ENCODE measurements at regions not wholly inside any gene's neighbourhood (a gene's known extent, or its start where the extent isn't known, plus 50 kb on each side); places are given as distances from the start of the nearest gene placed in this dataset.
A peak's percentile ranks its signal among the peaks of the same experiment; 100 is the strongest.

DNA sequence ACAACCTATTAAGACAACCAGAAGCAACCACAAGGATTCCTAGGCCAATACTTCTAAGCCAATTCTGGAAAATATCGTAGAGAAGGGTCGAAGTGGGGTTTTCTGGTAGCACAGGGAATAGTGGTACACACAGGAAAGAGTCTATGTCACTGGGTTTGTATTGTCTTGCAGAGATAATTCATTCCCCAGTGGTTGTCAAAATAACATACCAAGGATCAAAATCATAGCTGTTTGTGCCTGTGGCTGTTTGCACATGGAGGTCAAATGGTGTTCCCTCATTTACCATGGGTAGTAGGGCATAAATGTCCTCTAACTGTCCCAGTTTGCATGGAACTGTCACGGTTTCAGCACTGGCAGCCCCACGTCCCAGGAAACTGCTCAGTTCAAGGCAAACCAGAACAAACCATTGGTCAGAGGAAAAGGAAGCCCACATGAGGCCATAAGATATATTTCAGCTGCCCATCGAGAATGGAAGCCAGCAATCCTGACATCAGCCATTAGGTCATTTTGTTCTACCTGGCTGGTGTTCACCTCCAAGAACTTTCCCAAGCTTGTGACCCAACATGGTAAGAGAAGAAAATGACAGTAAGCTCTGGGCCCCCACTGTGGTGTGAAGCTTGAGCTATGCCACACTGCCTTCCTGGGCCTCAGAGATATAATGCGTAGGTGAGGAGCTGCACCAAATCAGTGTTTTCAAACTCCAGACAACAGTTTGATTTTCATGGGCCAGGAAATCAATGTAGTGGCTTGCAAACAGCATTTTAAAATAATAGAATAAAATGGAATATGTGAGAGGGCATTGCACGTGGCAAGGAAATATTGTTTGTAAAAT is 53.9 kb upstream of the NFE2L3 start:
- Histone ChIP-seq H3K4me3 (ENCODE audit: control extremely low read depth in 1 of 5, extremely low read depth in 1 of 5, insufficient read depth in 1 of 5, low read depth in 2 of 5, low read length in 4 of 5) (no peak overlapping the region), H3K4me1 (ENCODE audit: control insufficient read depth in 2 of 2, insufficient read depth in 2 of 2, low read length in 2 of 2) (peaks cover 30 to 43% of the 10 kb centered on the region in 2 donors), H4K20me1 (ENCODE audit: control insufficient read depth, insufficient read depth, low read length, poor library complexity, severe bottlenecking) (no peaks in the 10 kb centered on the region), H3K9me3 (ENCODE audit: control extremely low read depth in 1 of 3, control insufficient read depth in 2 of 3, insufficient read depth in 1 of 3, low read length in 2 of 3) (no peaks in the 10 kb centered on the region), H3K79me2 (ENCODE audit: control insufficient read depth, insufficient read depth, low read length) (peaks cover 3% of the 10 kb centered on the region), H3K36me3 (replicated peaks in 1 of 2; ENCODE audit: control extremely low read depth in 1 of 2, control insufficient read depth in 1 of 2, extremely low read depth in 1 of 2, insufficient read depth in 2 of 2, low read length in 1 of 2) (no peaks in the 10 kb centered on the region), H3K27me3 (replicated peaks in 1 of 4; ENCODE audit: control extremely low read depth in 1 of 4, control insufficient read depth in 3 of 4, insufficient read depth in 4 of 4, low read length in 3 of 4) (no peaks in the 10 kb centered on the region), H2AFZ (ENCODE audit: insufficient read depth, low read depth, low read length, poor library complexity, severe bottlenecking) (no peak overlapping the region), H3K4me2 (replicated peaks; ENCODE audit: low read depth, low read length, poor library complexity, severe bottlenecking) (peak overlapping the region; percentile 22), H3K9ac (ENCODE audit: low read length) (no peak overlapping the region), H3K27ac (ENCODE audit: low read length in 2 of 2) (no peak overlapping the region)
- no peak for DNase-seq
- POLR2A ChIA-PET, result interaction anchor here (0.5 to 0.9 kb wide), 2 partner anchors 29 to 102 kb away, joined by 3 to 4 read pairs; no protein-coding TSS in a partner anchor
- CTCF ChIA-PET, result interaction anchor here (0.8 to 2.6 kb wide), 9 partner anchors 8 to 271 kb away, joined by 3 to 8 read pairs (median 4); no protein-coding TSS in a partner anchor
- Mint-ChIP-seq H3K27ac (peak overlapping the region; percentile 1), H3K4me3 (no peak overlapping the region), H3K9me3 (ENCODE audit: insufficient read depth) (no peaks in the 10 kb centered on the region), H3K4me1 (peaks cover 44% of the 10 kb centered on the region), H3K27me3 (no peaks in the 10 kb centered on the region)
- TF ChIP-seq EZH2 (IDR thresholded peaks at IDR 0.05; ENCODE audit: borderline replicate concordance, insufficient read depth, low read depth, low read length, poor library complexity, severe bottlenecking) (no peak), CTCF (IDR thresholded peaks at IDR 0.05) (no peak)
- intact Hi-C loops (cut with micrococcal nuclease), result loop anchor here (5.0 kb wide), 1 partner anchor 194 kb away; the partner anchor contains the start of gene SNX10
- ATAC-seq (ENCODE audit: low read depth), result no peak
- WGBS (ENCODE audit: insufficient coverage), result 100% methylated on average over 2 of the region's 7 CpGs

DNA sequence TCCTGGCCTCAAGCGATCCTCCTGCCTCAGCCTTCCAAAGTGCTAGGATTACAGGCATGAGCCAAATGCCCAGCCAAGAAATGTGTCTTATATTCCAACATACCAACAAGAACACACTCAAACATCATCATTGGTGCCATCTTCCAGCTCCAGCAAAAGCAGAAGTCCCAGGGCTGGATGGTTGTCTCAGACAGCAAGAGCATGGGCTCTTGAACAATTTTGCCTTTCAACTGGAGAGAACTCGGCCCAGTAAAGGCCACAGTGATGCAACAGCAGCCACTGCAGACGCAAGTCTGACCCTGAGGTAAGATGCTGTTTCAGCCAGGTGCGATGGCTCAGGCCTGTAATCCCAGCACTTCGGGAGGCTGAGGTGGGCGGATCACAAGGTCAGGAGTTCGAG is 52.8 kb upstream of the NFE2L3 start:
- TF ChIP-seq EZH2 (IDR thresholded peaks at IDR 0.05; ENCODE audit: borderline replicate concordance, insufficient read depth, low read depth, low read length, poor library complexity, severe bottlenecking) (no peak), CTCF (IDR thresholded peaks at IDR 0.05) (no peak)
- ChIA-PET CTCF (interaction anchor here (1.2 to 2.6 kb wide), 3 partner anchors 9 to 99 kb away, joined by 4 to 8 read pairs (median 7); no protein-coding TSS in a partner anchor), POLR2A (no interaction called here)
- no peaks in the 10 kb centered on the region for H3K27me3 ChIP-seq (replicated peaks in 1 of 4; ENCODE audit: control extremely low read depth in 1 of 4, control insufficient read depth in 3 of 4, insufficient read depth in 4 of 4, low read length in 3 of 4)
- Mint-ChIP-seq H3K27me3 (no peaks in the 10 kb centered on the region), H3K4me1 (peaks cover 48% of the 10 kb centered on the region), H3K9me3 (ENCODE audit: insufficient read depth) (no peaks in the 10 kb centered on the region), H3K27ac (no peak overlapping the region), H3K4me3 (no peak overlapping the region)
- intact Hi-C loops (cut with micrococcal nuclease), result loop anchor here (5.0 kb wide), 1 partner anchor 193 kb away; the partner anchor contains the start of gene SNX10
- no peak overlapping the region for H3K4me2 ChIP-seq (replicated peaks; ENCODE audit: low read depth, low read length, poor library complexity, severe bottlenecking)
- no peak overlapping the region for H3K4me3 ChIP-seq (ENCODE audit: control extremely low read depth in 1 of 5, extremely low read depth in 1 of 5, insufficient read depth in 1 of 5, low read depth in 2 of 5, low read length in 4 of 5)
- H3K9ac ChIP-seq (ENCODE audit: low read length), result no peak overlapping the region
- H3K9me3 ChIP-seq (ENCODE audit: control extremely low read depth in 1 of 3, control insufficient read depth in 2 of 3, insufficient read depth in 1 of 3, low read length in 2 of 3), result no peaks in the 10 kb centered on the region
- no peaks in the 10 kb centered on the region for H3K36me3 ChIP-seq (replicated peaks in 1 of 2; ENCODE audit: control extremely low read depth in 1 of 2, control insufficient read depth in 1 of 2, extremely low read depth in 1 of 2, insufficient read depth in 2 of 2, low read length in 1 of 2)
- H2AFZ ChIP-seq (ENCODE audit: insufficient read depth, low read depth, low read length, poor library complexity, severe bottlenecking), result no peak overlapping the region
- H3K27ac ChIP-seq (ENCODE audit: low read length in 2 of 2), result no peak overlapping the region
- peaks cover 30 to 48% of the 10 kb centered on the region in 2 donors for H3K4me1 ChIP-seq (ENCODE audit: control insufficient read depth in 2 of 2, insufficient read depth in 2 of 2, low read length in 2 of 2)
- ATAC-seq (ENCODE audit: low read depth), result no peak
- WGBS (ENCODE audit: insufficient coverage), result 100% methylated on average over 1 of the region's 7 CpGs
- DNase-seq, result no peak
- H4K20me1 ChIP-seq (ENCODE audit: control insufficient read depth, insufficient read depth, low read length, poor library complexity, severe bottlenecking), result no peaks in the 10 kb centered on the region
- peaks cover 3% of the 10 kb centered on the region for H3K79me2 ChIP-seq (ENCODE audit: control insufficient read depth, insufficient read depth, low read length)
